ENCODE measurements at regions not wholly inside any gene's neighbourhood (a gene's known extent, or its start where the extent isn't known, plus 50 kb on each side); places are given as distances from the start of the nearest gene placed in this dataset.

- Histone ChIP-seq H3K4me3 (ENCODE audit: low read length in 3 of 3) (no peak overlapping the region), H3K9me3 (ENCODE audit: control insufficient read depth in 2 of 3, insufficient read depth in 1 of 3, low read length in 3 of 3) (no peaks in the 10 kb centered on the region), H3K27ac (ENCODE audit: low read depth in 2 of 2, low read length in 2 of 2) (no peak overlapping the region), H3K4me1 (ENCODE audit: control insufficient read depth in 2 of 3, insufficient read depth in 2 of 3, low read depth in 1 of 3, low read length in 3 of 3) (no peaks in the 10 kb centered on the region), H3K27me3 (ENCODE audit: control insufficient read depth, insufficient read depth, low read length) (no peaks in the 10 kb centered on the region), H3K36me3 (ENCODE audit: control insufficient read depth in 2 of 3, insufficient read depth in 3 of 3, low read length in 3 of 3) (no peaks in the 10 kb centered on the region), H3K9ac (ENCODE audit: low read length in 3 of 3) (no peak overlapping the region)
- FAIRE-seq (no peak), DNase-seq (peak in 2 of 5 donors; percentile 11 to 25)
- intact Hi-C loops (cut with DNase I): no loop called here
- TF ChIP-seq, protein P1, sequence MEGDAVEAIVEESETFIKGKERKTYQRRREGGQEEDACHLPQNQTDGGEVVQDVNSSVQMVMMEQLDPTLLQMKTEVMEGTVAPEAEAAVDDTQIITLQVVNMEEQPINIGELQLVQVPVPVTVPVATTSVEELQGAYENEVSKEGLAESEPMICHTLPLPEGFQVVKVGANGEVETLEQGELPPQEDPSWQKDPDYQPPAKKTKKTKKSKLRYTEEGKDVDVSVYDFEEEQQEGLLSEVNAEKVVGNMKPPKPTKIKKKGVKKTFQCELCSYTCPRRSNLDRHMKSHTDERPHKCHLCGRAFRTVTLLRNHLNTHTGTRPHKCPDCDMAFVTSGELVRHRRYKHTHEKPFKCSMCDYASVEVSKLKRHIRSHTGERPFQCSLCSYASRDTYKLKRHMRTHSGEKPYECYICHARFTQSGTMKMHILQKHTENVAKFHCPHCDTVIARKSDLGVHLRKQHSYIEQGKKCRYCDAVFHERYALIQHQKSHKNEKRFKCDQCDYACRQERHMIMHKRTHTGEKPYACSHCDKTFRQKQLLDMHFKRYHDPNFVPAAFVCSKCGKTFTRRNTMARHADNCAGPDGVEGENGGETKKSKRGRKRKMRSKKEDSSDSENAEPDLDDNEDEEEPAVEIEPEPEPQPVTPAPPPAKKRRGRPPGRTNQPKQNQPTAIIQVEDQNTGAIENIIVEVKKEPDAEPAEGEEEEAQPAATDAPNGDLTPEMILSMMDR (IDR thresholded peaks at IDR 0.05; ENCODE audit: borderline replicate concordance, extremely low read depth, insufficient read depth): no peak
These were observed 593.9 kb upstream of the ZNF804A start for GRCh38 chr2:184004289-184004947.

- H3K27me3 ChIP-seq (ENCODE audit: control insufficient read depth, insufficient read depth, low read length): no peaks in the 10 kb centered on the region
- H3K36me3 ChIP-seq (ENCODE audit: control insufficient read depth in 2 of 3, insufficient read depth in 3 of 3, low read length in 3 of 3): no peaks in the 10 kb centered on the region
- TF ChIP-seq, protein P1 (IDR thresholded peaks at IDR 0.05; ENCODE audit: borderline replicate concordance, extremely low read depth, insufficient read depth): no peak
- no peak overlapping the region for H3K27ac ChIP-seq (ENCODE audit: low read depth in 2 of 2, low read length in 2 of 2)
- no peak for FAIRE-seq
- peak in 1 of 5 donors; percentile 3 for DNase-seq
- intact Hi-C loops (cut with DNase I): no loop called here
- no peaks in the 10 kb centered on the region for H3K4me1 ChIP-seq (ENCODE audit: control insufficient read depth in 2 of 3, insufficient read depth in 2 of 3, low read depth in 1 of 3, low read length in 3 of 3)
- H3K9ac ChIP-seq (ENCODE audit: low read length in 3 of 3): no peak overlapping the region
- H3K9me3 ChIP-seq (ENCODE audit: control insufficient read depth in 2 of 3, insufficient read depth in 1 of 3, low read length in 3 of 3): no peaks in the 10 kb centered on the region
- H3K4me3 ChIP-seq (ENCODE audit: low read length in 3 of 3): no peak overlapping the region
These were observed 593.2 kb upstream of the ZNF804A start for GRCh38 chr2:184004948-184005672.

- intact Hi-C loops (cut with DNase I): no loop called here
- no peaks in the 10 kb centered on the region for H3K36me3 ChIP-seq (ENCODE audit: control insufficient read depth in 2 of 3, insufficient read depth in 3 of 3, low read length in 3 of 3)
- H3K4me3 ChIP-seq (ENCODE audit: low read length in 3 of 3): no peak overlapping the region
- no peak overlapping the region for H3K9ac ChIP-seq (ENCODE audit: low read length in 3 of 3)
- H3K9me3 ChIP-seq (ENCODE audit: control insufficient read depth in 2 of 3, insufficient read depth in 1 of 3, low read length in 3 of 3): no peaks in the 10 kb centered on the region
- peak in 3 of 5 donors; percentile 27 to 53 (median 33) for DNase-seq
- TF ChIP-seq, protein P1 (IDR thresholded peaks at IDR 0.05; ENCODE audit: borderline replicate concordance, extremely low read depth, insufficient read depth): no peak
- no peaks in the 10 kb centered on the region for H3K27me3 ChIP-seq (ENCODE audit: control insufficient read depth, insufficient read depth, low read length)
- H3K27ac ChIP-seq (ENCODE audit: low read depth in 2 of 2, low read length in 2 of 2): no peak overlapping the region
- FAIRE-seq: no peak
- no peaks in the 10 kb centered on the region for H3K4me1 ChIP-seq (ENCODE audit: control insufficient read depth in 2 of 3, insufficient read depth in 2 of 3, low read depth in 1 of 3, low read length in 3 of 3)
These were observed 591.3 kb upstream of the ZNF804A start for GRCh38 chr2:184006998-184007397.
